Panc1 (cell line): ENCODE measurements at regions not wholly inside any gene's neighbourhood (a gene's known extent, or its start where the extent isn't known, plus 50 kb on each side); places are given as distances from the start of the nearest gene placed in this dataset.

ENCODE experiments used
- ATAC-seq: fragments of 200-7000 bp; cut with Tn5 transposase; 2 replicates; pipeline ENCODE4 v1.9.1; 2020; ENCODE audit warnings: mild to moderate bottlenecking, moderate library complexity
- BruUV-seq: library from RNA; stranded (reverse); fragments of 400-500 nt; replicated peaks from 2 replicates; lab custom pipeline; 2021; lab: Mats Ljungman, UMichigan
- CTCF ChIA-PET: fragments of 300-600 bp; sonication (Branson Sonifier 250); formaldehyde crosslinking; loops from one replicate; lab custom pipeline; 2022; ENCODE audit warnings: antibody characterized with exemption; lab: Charles Lee
- POLR2A ChIA-PET: fragments of 300-600 bp; sonication (Branson Sonifier 250); formaldehyde crosslinking; loops from one replicate; lab custom pipeline; 2022; ENCODE audit warnings: antibody characterized with exemption; lab: Charles Lee
- DNase-seq: peaks from one replicate; pipeline ENCODE4 v3.0.0-alpha.2; 2010; ENCODE audit warnings: low read depth, low spot score
- H3K27ac ChIP-seq: 2 replicates; pipeline ENCODE4 v1.5.1; 2011; ENCODE audit warnings: mild to moderate bottlenecking, low read length, inconsistent platforms
- H3K27me3 ChIP-seq: fragments of 200-500 bp; sonication (Bioruptor generic); 2 replicates; pipeline ENCODE4 v1.6.0; 2014; ENCODE audit warnings: low read length, inconsistent platforms; ENCODE audit not compliant: control insufficient read depth, insufficient read depth
- H3K36me3 ChIP-seq: fragments of 200-500 bp; sonication (Bioruptor generic); 2 replicates; pipeline ENCODE4 v1.5.1; 2014; ENCODE audit warnings: inconsistent platforms, mild to moderate bottlenecking, low read length, moderate library complexity; ENCODE audit not compliant: control insufficient read depth, insufficient read depth
- H3K4me1 ChIP-seq: 2 replicates; pipeline ENCODE4 v1.5.1; 2011; ENCODE audit warnings: inconsistent platforms, mild to moderate bottlenecking, low read length, moderate library complexity; ENCODE audit not compliant: control insufficient read depth, insufficient read depth
- H3K4me3 ChIP-seq, 2 experiments: 2 replicates each; pipeline ENCODE4 v1.5.1; 2011 to 2012; ENCODE audit warnings: low read depth in 2 of 2, low read length in 2 of 2, mild to moderate bottlenecking in 2 of 2, inconsistent platforms in 1 of 2, moderate library complexity in 1 of 2
- H3K9me3 ChIP-seq: fragments of 200-500 bp; sonication (Bioruptor generic); 2 replicates; pipeline ENCODE4 v1.5.1; 2014; ENCODE audit warnings: low read depth, mild to moderate bottlenecking, inconsistent platforms, low read length, moderate library complexity; ENCODE audit not compliant: control insufficient read depth, insufficient read depth
- CTCF ChIP-seq: fragments of 450-650 bp; IDR thresholded peaks from 2 replicates; pipeline ENCODE4 v1.5.1; 2017; ENCODE audit warnings: mild to moderate bottlenecking
- POLR2AphosphoS5 ChIP-seq: IDR thresholded peaks from 2 replicates; pipeline ENCODE4 v1.6.1; 2012; ENCODE audit warnings: mild to moderate bottlenecking, low read depth, low read length, moderate library complexity
- SIN3A ChIP-seq: IDR thresholded peaks from 2 replicates; pipeline ENCODE4 v1.6.1; 2012; ENCODE audit warnings: low read depth, mild to moderate bottlenecking, low read length, moderate library complexity, borderline replicate concordance; ENCODE audit not compliant: insufficient read depth
- TCF7L2 ChIP-seq: IDR thresholded peaks from 2 replicates; pipeline ENCODE4 v1.6.1; 2011; ENCODE audit warnings: mild to moderate bottlenecking, low read depth, low read length, inconsistent platforms
- in situ Hi-C: cut with HindIII; loops from 2 replicates; pipeline ENCODE4 v1.10.0; 2016; ENCODE audit warnings: low sequenced_read_pairs, low pct_unique_long_range_greater_than_20kb
- intact Hi-C: fragments of 100-400 bp; cut with micrococcal nuclease; formaldehyde crosslinking; loops from one replicate; pipeline ENCODE4 v1.10.0; 2022; ENCODE audit not compliant: unreplicated experiment
- TF ChIP-seq, protein P1 (sequence below), 2 experiments: IDR thresholded peaks; 2 replicates each; pipeline ENCODE4 v1.6.1; 2011 to 2012; ENCODE audit warnings: low read depth in 2 of 2, control low read depth in 1 of 2, low read length in 1 of 2, mild to moderate bottlenecking in 1 of 2, moderate library complexity in 1 of 2; ENCODE audit not compliant: insufficient read depth in 1 of 2

- TF ChIP-seq, protein P1, sequence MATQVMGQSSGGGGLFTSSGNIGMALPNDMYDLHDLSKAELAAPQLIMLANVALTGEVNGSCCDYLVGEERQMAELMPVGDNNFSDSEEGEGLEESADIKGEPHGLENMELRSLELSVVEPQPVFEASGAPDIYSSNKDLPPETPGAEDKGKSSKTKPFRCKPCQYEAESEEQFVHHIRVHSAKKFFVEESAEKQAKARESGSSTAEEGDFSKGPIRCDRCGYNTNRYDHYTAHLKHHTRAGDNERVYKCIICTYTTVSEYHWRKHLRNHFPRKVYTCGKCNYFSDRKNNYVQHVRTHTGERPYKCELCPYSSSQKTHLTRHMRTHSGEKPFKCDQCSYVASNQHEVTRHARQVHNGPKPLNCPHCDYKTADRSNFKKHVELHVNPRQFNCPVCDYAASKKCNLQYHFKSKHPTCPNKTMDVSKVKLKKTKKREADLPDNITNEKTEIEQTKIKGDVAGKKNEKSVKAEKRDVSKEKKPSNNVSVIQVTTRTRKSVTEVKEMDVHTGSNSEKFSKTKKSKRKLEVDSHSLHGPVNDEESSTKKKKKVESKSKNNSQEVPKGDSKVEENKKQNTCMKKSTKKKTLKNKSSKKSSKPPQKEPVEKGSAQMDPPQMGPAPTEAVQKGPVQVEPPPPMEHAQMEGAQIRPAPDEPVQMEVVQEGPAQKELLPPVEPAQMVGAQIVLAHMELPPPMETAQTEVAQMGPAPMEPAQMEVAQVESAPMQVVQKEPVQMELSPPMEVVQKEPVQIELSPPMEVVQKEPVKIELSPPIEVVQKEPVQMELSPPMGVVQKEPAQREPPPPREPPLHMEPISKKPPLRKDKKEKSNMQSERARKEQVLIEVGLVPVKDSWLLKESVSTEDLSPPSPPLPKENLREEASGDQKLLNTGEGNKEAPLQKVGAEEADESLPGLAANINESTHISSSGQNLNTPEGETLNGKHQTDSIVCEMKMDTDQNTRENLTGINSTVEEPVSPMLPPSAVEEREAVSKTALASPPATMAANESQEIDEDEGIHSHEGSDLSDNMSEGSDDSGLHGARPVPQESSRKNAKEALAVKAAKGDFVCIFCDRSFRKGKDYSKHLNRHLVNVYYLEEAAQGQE (IDR thresholded peaks at IDR 0.05; ENCODE audit: insufficient read depth in 1 of 2, low read depth in 2 of 2, low read length in 1 of 2), result no peak
- TF ChIP-seq SIN3A (no peak), POLR2AphosphoS5 (no peak), CTCF (no peak), TCF7L2 (no peak)
- CTCF ChIA-PET, result no interaction called here
- ATAC-seq, result no peak
These were observed 148.2 kb upstream of the RPS6KA3 start for GRCh38 chrX:20414762-20415445.

GRCh38 chrX:20414066-20414465 is 147.4 kb upstream of the RPS6KA3 start:
- intact Hi-C loops (no loop called here), in situ Hi-C loops (no loop called here)
- ChIA-PET POLR2A (no interaction called here), CTCF (no interaction called here)
- no peak overlapping the region for H3K4me3 ChIP-seq
- no peaks in the 10 kb centered on the region for H3K36me3 ChIP-seq
- ATAC-seq (no peak), DNase-seq (no peak)
- no peaks in the 10 kb centered on the region for H3K27me3 ChIP-seq
- H3K9me3 ChIP-seq, result no peaks in the 10 kb centered on the region
- no peaks in the 10 kb centered on the region for H3K4me1 ChIP-seq
- no TSS peak for BruUV-seq
- H3K27ac ChIP-seq, result no peak overlapping the region
- TF ChIP-seq, protein P1 (IDR thresholded peaks at IDR 0.05; ENCODE audit: insufficient read depth in 1 of 2, low read depth in 2 of 2, low read length in 1 of 2), result no peak
- TF ChIP-seq POLR2AphosphoS5, result no peak
- TF ChIP-seq CTCF, result no peak
- no peak for TF ChIP-seq SIN3A
- no peak for TF ChIP-seq TCF7L2

More at GRCh38 chrX:20414762-20415445, 148.2 kb upstream of the RPS6KA3 start:
- POLR2A ChIA-PET, result no interaction called here
- H3K4me1 ChIP-seq, result no peaks in the 10 kb centered on the region
- no peak for DNase-seq
- no peak overlapping the region for H3K27ac ChIP-seq
- no TSS peak for BruUV-seq
- intact Hi-C loops (no loop called here), in situ Hi-C loops (no loop called here)
- H3K4me3 ChIP-seq, result no peak overlapping the region
- no peaks in the 10 kb centered on the region for H3K27me3 ChIP-seq
- H3K36me3 ChIP-seq, result no peaks in the 10 kb centered on the region
- no peaks in the 10 kb centered on the region for H3K9me3 ChIP-seq
